ENCODE measurements at regions not wholly inside any gene's neighbourhood (a gene's known extent, or its start where the extent isn't known, plus 50 kb on each side); places are given as distances from the start of the nearest gene placed in this dataset.

DNA sequence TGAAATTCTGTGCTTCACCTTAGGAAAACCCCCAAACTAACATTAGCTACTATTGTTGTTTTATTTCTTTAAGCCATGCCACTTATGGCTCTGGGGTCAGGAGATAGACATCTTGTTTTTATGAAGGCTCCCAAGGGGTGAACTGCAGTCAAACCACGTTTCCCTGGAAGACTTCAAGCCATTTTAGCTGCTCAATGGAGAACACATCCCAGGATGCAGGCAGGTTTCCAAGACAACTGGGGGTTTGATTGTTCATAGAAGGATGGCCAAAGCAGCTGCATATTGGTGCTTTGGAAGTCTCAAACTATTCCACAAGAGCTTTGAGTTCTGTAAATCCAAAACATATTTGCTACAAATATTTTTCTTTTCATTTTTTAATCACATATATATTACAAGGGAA lies 818.0 kb downstream of the MAFB start:
- TF ChIP-seq, protein P1, sequence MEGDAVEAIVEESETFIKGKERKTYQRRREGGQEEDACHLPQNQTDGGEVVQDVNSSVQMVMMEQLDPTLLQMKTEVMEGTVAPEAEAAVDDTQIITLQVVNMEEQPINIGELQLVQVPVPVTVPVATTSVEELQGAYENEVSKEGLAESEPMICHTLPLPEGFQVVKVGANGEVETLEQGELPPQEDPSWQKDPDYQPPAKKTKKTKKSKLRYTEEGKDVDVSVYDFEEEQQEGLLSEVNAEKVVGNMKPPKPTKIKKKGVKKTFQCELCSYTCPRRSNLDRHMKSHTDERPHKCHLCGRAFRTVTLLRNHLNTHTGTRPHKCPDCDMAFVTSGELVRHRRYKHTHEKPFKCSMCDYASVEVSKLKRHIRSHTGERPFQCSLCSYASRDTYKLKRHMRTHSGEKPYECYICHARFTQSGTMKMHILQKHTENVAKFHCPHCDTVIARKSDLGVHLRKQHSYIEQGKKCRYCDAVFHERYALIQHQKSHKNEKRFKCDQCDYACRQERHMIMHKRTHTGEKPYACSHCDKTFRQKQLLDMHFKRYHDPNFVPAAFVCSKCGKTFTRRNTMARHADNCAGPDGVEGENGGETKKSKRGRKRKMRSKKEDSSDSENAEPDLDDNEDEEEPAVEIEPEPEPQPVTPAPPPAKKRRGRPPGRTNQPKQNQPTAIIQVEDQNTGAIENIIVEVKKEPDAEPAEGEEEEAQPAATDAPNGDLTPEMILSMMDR (IDR thresholded peaks at IDR 0.05), result no peak
- TF ChIP-seq EP300 (IDR thresholded peaks at IDR 0.05) (no peak), POLR2A (IDR thresholded peaks at IDR 0.05) (no peak), POLR2AphosphoS5 (IDR thresholded peaks at IDR 0.05) (no peak)

All from sigmoid colon (tissue), 4 donors.